ENCODE measurements at regions not wholly inside any gene's neighbourhood (a gene's known extent, or its start where the extent isn't known, plus 50 kb on each side); places are given as distances from the start of the nearest gene placed in this dataset.

GRCh38 chr5:101950019-101950418 lies 346.1 kb downstream of the SLCO4C1 start:
- no peak for TF ChIP-seq TAF1 (IDR thresholded peaks at IDR 0.05; ENCODE audit: borderline replicate concordance, low read depth, low read length)
- TF ChIP-seq POLR2A (IDR thresholded peaks at IDR 0.05; ENCODE audit: low read depth, low read length) = no peak
- no peak for TF ChIP-seq POLR2AphosphoS5 (IDR thresholded peaks at IDR 0.05; ENCODE audit: low read depth, low read length)
